PC-3 (cell line): ENCODE measurements at regions not wholly inside any gene's neighbourhood (a gene's known extent, or its start where the extent isn't known, plus 50 kb on each side); places are given as distances from the start of the nearest gene placed in this dataset.

Experiments
- ATAC-seq: fragments of 200-7000 bp; cut with Tn5 transposase; 2 replicates; pipeline ENCODE4 v1.9.1; 2020; ENCODE audit warnings: mild to moderate bottlenecking, moderate library complexity
- BruUV-seq: library from RNA; stranded (reverse); fragments of 400-500 nt; replicated peaks from 2 replicates; lab custom pipeline; 2021; lab: Mats Ljungman, UMichigan
- CTCF ChIA-PET: fragments of 300-600 bp; sonication (Branson Sonifier 250); formaldehyde crosslinking; loops from one replicate; lab custom pipeline; 2022; ENCODE audit warnings: antibody characterized with exemption; lab: Charles Lee
- POLR2A ChIA-PET: fragments of 300-600 bp; sonication (Branson Sonifier 250); formaldehyde crosslinking; loops from one replicate; lab custom pipeline; 2022; ENCODE audit warnings: antibody characterized with exemption; ENCODE audit not compliant: unreplicated experiment; lab: Charles Lee
- DNase-seq: peaks from one replicate; pipeline ENCODE4 v3.0.0-alpha.2; 2015
- H2AFZ ChIP-seq: fragments of 300-600 bp; sonication (generic); 2 replicates; pipeline ENCODE4 v1.6.0; 2016; ENCODE audit warnings: antibody characterized with exemption, low read length
- H3F3A ChIP-seq: fragments of 300-600 bp; sonication (generic); one replicate; pipeline ENCODE4 v1.6.0; 2017; ENCODE audit warnings: antibody characterized with exemption, low read length, control low read depth, mild to moderate bottlenecking; ENCODE audit not compliant: unreplicated experiment
- H3K27ac ChIP-seq: fragments of 300-600 bp; sonication (generic); 2 replicates; pipeline ENCODE4 v1.5.1; 2016; ENCODE audit warnings: mild to moderate bottlenecking, low read length
- H3K27me3 ChIP-seq: fragments of 300-600 bp; sonication (generic); 2 replicates; pipeline ENCODE4 v1.6.1; 2016; ENCODE audit warnings: low read length, mixed read lengths
- H3K36me3 ChIP-seq: fragments of 300-600 bp; sonication (generic); 2 replicates; pipeline ENCODE4 v1.6.1; 2016; ENCODE audit warnings: low read depth, mixed run types, low read length, mixed read lengths
- H3K4me1 ChIP-seq: fragments of 300-600 bp; sonication (generic); 2 replicates; pipeline ENCODE4 v1.5.1; 2016; ENCODE audit warnings: low read length; ENCODE audit not compliant: insufficient read depth
- H3K4me2 ChIP-seq: fragments of 300-600 bp; sonication (generic); 2 replicates; pipeline ENCODE4 v1.6.0; 2016; ENCODE audit warnings: low read length
- H3K4me3 ChIP-seq: fragments of 300-600 bp; sonication (generic); 2 replicates; pipeline ENCODE4 v1.5.1; 2016; ENCODE audit warnings: mild to moderate bottlenecking, low read length, mixed read lengths
- H3K79me2 ChIP-seq: fragments of 300-600 bp; sonication (generic); 2 replicates; pipeline ENCODE4 v1.6.1; 2017; ENCODE audit warnings: low read length, mixed read lengths
- H3K9ac ChIP-seq: fragments of 300-600 bp; sonication (generic); 2 replicates; pipeline ENCODE4 v1.6.0; 2016; ENCODE audit warnings: mild to moderate bottlenecking, low read length
- H3K9me2 ChIP-seq: fragments of 300-600 bp; sonication (generic); replicated peaks from 2 replicates; pipeline ENCODE4 v1.6.1; 2016; ENCODE audit warnings: mixed run types, low read length, mixed read lengths
- H3K9me3 ChIP-seq: fragments of 300-600 bp; sonication (generic); 2 replicates; pipeline ENCODE4 v1.6.1; 2016; ENCODE audit warnings: low read length, mixed read lengths
- H4K20me1 ChIP-seq: fragments of 300-600 bp; sonication (generic); 2 replicates; pipeline ENCODE4 v1.6.1; 2016; ENCODE audit warnings: low read length, mixed read lengths
- EZH2 ChIP-seq: fragments of 300-600 bp; sonication (generic); IDR thresholded peaks from one replicate; pipeline ENCODE4 v1.6.1; 2017; ENCODE audit warnings: antibody characterized with exemption, mild to moderate bottlenecking, low read length; ENCODE audit not compliant: unreplicated experiment
- EZH2phosphoT487 ChIP-seq: fragments of 300-600 bp; sonication (generic); IDR thresholded peaks from 2 replicates; pipeline ENCODE4 v1.6.1; 2018; ENCODE audit warnings: mild to moderate bottlenecking, antibody characterized with exemption, low read length, borderline replicate concordance
- intact Hi-C: fragments of 100-400 bp; cut with micrococcal nuclease; formaldehyde crosslinking; loops from 2 replicates; pipeline ENCODE4 v1.9.0; 2023
- TF ChIP-seq, protein P1 (sequence below): fragments of 300-600 bp; sonication (generic); conservative IDR thresholded peaks from 2 replicates; pipeline ENCODE4 v1.5.1; 2017; ENCODE audit warnings: antibody characterized with exemption, low read depth, mild to moderate bottlenecking, low read length

DNA sequence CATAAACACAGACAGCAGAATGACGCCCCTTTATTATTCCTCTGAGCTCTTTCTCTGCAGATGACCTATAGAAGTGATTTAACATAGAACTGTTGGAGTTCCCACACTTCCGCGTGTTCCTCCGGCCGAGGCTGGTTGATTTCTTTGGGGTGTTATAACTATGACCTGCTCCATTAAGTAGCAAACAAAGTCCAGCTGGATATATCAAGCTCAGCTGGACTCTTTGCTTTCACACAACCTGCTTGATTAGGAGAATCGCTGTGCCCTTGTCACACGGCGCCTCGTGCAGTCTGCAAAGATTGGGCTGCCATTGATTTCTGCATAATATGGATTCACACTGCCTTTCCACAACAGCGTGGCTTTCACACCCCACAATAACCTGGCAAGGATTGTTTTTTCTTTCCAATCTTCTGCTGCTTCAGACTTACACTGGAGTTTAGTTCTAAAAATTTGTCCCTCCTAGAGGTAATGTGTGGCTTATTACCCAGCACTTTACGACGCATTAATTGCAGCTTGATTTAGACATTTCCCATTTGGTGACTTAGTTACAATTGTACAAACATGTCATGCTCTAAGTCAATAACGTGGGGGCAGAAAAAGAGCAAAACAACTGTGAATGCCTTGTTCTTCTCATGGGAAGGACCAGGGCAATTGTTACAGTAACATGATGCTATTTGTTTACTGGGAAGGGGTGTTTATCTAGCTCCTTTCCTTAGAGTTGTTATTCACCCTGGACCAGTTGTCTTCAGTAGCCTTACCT is 485.7 kb downstream of the TXNL1 start:
- H3F3A ChIP-seq: no peaks in the 10 kb centered on the region
- no peaks in the 10 kb centered on the region for H3K9me3 ChIP-seq
- no peak overlapping the region for H3K4me2 ChIP-seq
- no peaks in the 10 kb centered on the region for H3K79me2 ChIP-seq
- no peak overlapping the region for H2AFZ ChIP-seq
- H3K9me2 ChIP-seq: no peaks in the 10 kb centered on the region
- BruUV-seq: no TSS peak
- intact Hi-C loops: no loop called here
- DNase-seq (no peak), ATAC-seq (no peak)
- H3K27ac ChIP-seq: no peak overlapping the region
- H3K27me3 ChIP-seq: no peaks in the 10 kb centered on the region
- ChIA-PET POLR2A (interaction anchor here (0.5 kb wide), 1 partner anchor 486 kb away, joined by 3 read pairs; the partner anchor contains the start of gene TXNL1), CTCF (no interaction called here)
- H3K4me1 ChIP-seq: peaks cover 9% of the 10 kb centered on the region
- TF ChIP-seq, protein P1, sequence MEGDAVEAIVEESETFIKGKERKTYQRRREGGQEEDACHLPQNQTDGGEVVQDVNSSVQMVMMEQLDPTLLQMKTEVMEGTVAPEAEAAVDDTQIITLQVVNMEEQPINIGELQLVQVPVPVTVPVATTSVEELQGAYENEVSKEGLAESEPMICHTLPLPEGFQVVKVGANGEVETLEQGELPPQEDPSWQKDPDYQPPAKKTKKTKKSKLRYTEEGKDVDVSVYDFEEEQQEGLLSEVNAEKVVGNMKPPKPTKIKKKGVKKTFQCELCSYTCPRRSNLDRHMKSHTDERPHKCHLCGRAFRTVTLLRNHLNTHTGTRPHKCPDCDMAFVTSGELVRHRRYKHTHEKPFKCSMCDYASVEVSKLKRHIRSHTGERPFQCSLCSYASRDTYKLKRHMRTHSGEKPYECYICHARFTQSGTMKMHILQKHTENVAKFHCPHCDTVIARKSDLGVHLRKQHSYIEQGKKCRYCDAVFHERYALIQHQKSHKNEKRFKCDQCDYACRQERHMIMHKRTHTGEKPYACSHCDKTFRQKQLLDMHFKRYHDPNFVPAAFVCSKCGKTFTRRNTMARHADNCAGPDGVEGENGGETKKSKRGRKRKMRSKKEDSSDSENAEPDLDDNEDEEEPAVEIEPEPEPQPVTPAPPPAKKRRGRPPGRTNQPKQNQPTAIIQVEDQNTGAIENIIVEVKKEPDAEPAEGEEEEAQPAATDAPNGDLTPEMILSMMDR: no peak
- TF ChIP-seq EZH2 (no peak), EZH2phosphoT487 (no peak)
- no peaks in the 10 kb centered on the region for H3K36me3 ChIP-seq
- H3K4me3 ChIP-seq: no peak overlapping the region
- no peak overlapping the region for H3K9ac ChIP-seq
- no peaks in the 10 kb centered on the region for H4K20me1 ChIP-seq

DNA sequence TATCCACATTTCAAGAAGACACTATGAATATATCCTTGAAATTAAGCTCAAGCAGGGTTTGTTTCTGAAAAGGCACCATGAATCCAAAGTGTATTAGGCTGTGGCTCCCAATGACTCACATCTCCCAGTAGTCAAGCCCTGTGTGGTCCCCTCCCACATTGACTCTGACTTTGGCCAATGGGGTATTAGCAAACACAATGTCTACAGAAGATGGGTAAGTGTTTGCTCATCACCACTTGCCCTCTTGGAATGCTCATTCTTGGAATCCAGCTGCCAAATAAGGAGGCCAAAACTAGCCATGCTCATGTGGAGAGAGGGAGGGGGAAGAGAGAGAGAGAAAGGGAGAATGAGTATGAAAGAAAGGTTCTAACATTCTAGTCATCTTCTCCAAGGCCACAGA is 490.0 kb downstream of the TXNL1 start:
- no peaks in the 10 kb centered on the region for H3K9me3 ChIP-seq
- no peaks in the 10 kb centered on the region for H3K36me3 ChIP-seq
- intact Hi-C loops: no loop called here
- no peaks in the 10 kb centered on the region for H4K20me1 ChIP-seq
- BruUV-seq: no TSS peak
- H2AFZ ChIP-seq: no peak overlapping the region
- no peak overlapping the region for H3K9ac ChIP-seq
- H3K79me2 ChIP-seq: no peaks in the 10 kb centered on the region
- peak; percentile 46; the same call in 1 of the 2 replicates for ATAC-seq
- H3K9me2 ChIP-seq: no peaks in the 10 kb centered on the region
- POLR2A ChIA-PET: no interaction called here
- no peak overlapping the region for H3K4me2 ChIP-seq
- no peaks in the 10 kb centered on the region for H3K27me3 ChIP-seq
- CTCF ChIA-PET: no interaction called here
- no peak overlapping the region for H3K4me3 ChIP-seq
- H3K4me1 ChIP-seq: peaks cover 19% of the 10 kb centered on the region
- DNase-seq: peak; percentile 74
- H3F3A ChIP-seq: no peaks in the 10 kb centered on the region
- TF ChIP-seq EZH2 (no peak), EZH2phosphoT487 (no peak)
- TF ChIP-seq, protein P1: no peak
- H3K27ac ChIP-seq: no peak overlapping the region

DNA sequence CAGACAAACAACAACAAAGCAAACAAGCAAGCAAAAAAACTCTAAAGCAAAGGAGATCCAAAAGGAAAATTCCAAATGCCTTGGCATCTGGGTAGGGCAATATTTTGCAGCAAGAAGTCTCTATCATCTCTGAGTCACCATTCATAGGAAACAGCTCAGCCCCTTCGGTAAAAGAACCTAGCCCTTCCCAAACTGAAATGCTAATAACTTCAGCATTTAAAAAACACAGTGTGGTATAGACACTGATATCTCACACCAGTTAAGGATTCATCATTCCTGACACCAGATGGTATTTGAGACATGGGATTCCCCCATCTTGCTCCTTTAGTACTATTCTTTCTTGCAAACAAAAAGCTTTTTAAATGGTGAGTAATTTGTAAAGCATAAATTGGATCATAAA is 491.8 kb downstream of the TXNL1 start:
- BruUV-seq: no TSS peak
- H3K9me2 ChIP-seq: no peaks in the 10 kb centered on the region
- peak overlapping the region; percentile 47 for H3K4me2 ChIP-seq
- intact Hi-C loops: no loop called here
- no peak overlapping the region for H3K9ac ChIP-seq
- TF ChIP-seq EZH2phosphoT487: no peak
- no peaks in the 10 kb centered on the region for H3K27me3 ChIP-seq
- no peaks in the 10 kb centered on the region for H3F3A ChIP-seq
- no peaks in the 10 kb centered on the region for H3K36me3 ChIP-seq
- peaks cover 19% of the 10 kb centered on the region for H3K4me1 ChIP-seq
- ChIA-PET POLR2A (no interaction called here), CTCF (interaction anchor here (0.9 kb wide), 1 partner anchor 22 kb away, joined by 3 read pairs; no protein-coding TSS in a partner anchor)
- ATAC-seq: peak; percentile 88
- DNase-seq: peak; percentile 61
- H4K20me1 ChIP-seq: no peaks in the 10 kb centered on the region
- H3K4me3 ChIP-seq: no peak overlapping the region
- H3K79me2 ChIP-seq: no peaks in the 10 kb centered on the region
- H3K27ac ChIP-seq: peak overlapping the region; percentile 24
- no peak overlapping the region for H2AFZ ChIP-seq
- no peaks in the 10 kb centered on the region for H3K9me3 ChIP-seq
